A673 (cell line): ENCODE measurements at regions not wholly inside any gene's neighbourhood (a gene's known extent, or its start where the extent isn't known, plus 50 kb on each side); places are given as distances from the start of the nearest gene placed in this dataset.

Source experiments
- EZH2 ChIP-seq: fragments of 200-600 bp; sonication (generic); IDR thresholded peaks from 2 replicates; pipeline ENCODE4 v1.6.1; 2017; ENCODE audit warnings: borderline replicate concordance, low read depth, mild to moderate bottlenecking, mixed read lengths, antibody characterized with exemption, low read length; ENCODE audit not compliant: poor library complexity, severe bottlenecking
- TF ChIP-seq, protein P1 (sequence below): fragments of 300-800, 200-600 bp; sonication (generic); conservative IDR thresholded peaks from 2 replicates; pipeline ENCODE4 v1.5.1; 2017; ENCODE audit warnings: low read depth, mild to moderate bottlenecking, antibody characterized with exemption, low read length, moderate library complexity, mixed read lengths

DNA sequence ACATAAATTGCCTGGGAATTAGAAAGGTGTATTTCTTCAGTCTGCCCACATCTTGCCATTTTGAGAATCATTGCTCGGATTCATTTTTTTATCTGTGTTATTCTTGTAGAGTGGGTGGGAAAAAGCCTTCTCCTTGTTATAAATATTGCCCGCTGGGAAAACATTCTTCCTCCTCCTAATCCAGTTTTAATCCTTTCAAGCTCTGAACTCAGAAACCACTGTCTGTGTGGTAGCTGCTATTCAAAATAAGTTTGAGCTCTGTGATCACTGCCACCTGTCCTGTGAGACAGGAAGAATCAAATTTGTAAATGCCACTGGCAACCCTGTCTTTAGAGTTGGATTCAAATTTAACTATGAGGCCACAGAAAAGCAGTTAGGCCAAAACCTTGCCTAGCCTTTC lies 1875.2 kb upstream of the PIK3C3 start:
- TF ChIP-seq, protein P1, sequence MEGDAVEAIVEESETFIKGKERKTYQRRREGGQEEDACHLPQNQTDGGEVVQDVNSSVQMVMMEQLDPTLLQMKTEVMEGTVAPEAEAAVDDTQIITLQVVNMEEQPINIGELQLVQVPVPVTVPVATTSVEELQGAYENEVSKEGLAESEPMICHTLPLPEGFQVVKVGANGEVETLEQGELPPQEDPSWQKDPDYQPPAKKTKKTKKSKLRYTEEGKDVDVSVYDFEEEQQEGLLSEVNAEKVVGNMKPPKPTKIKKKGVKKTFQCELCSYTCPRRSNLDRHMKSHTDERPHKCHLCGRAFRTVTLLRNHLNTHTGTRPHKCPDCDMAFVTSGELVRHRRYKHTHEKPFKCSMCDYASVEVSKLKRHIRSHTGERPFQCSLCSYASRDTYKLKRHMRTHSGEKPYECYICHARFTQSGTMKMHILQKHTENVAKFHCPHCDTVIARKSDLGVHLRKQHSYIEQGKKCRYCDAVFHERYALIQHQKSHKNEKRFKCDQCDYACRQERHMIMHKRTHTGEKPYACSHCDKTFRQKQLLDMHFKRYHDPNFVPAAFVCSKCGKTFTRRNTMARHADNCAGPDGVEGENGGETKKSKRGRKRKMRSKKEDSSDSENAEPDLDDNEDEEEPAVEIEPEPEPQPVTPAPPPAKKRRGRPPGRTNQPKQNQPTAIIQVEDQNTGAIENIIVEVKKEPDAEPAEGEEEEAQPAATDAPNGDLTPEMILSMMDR: no peak
- TF ChIP-seq EZH2: no peak
